Ovary (tissue), 3 donors: ENCODE measurements at regions not wholly inside any gene's neighbourhood (a gene's known extent, or its start where the extent isn't known, plus 50 kb on each side); places are given as distances from the start of the nearest gene placed in this dataset.

Experiments used
- EP300 ChIP-seq: sonication (generic); formaldehyde crosslinking; IDR thresholded peaks from one replicate; pipeline ENCODE4 v1.6.1; 2017; ENCODE audit warnings: antibody characterized with exemption
- POLR2A ChIP-seq: fragments of 450-650 bp; IDR thresholded peaks from one replicate; pipeline ENCODE4 v1.6.1; 2017; ENCODE audit warnings: antibody characterized with exemption, mild to moderate bottlenecking, moderate library complexity
- TF ChIP-seq, protein P1 (sequence below), 3 donors: fragments of 450-650 bp in 2 of 3; fragments of 200-600 bp in 1 of 3; IDR thresholded peaks; one replicate each; pipeline versions ENCODE4 v1.5.1 to v1.8.0; 2016 to 2022; ENCODE audit warnings: antibody characterized with exemption in 3 of 3, mild to moderate bottlenecking in 1 of 3
- donor health status: DM: no; HTN: no; CAD: no.

DNA sequence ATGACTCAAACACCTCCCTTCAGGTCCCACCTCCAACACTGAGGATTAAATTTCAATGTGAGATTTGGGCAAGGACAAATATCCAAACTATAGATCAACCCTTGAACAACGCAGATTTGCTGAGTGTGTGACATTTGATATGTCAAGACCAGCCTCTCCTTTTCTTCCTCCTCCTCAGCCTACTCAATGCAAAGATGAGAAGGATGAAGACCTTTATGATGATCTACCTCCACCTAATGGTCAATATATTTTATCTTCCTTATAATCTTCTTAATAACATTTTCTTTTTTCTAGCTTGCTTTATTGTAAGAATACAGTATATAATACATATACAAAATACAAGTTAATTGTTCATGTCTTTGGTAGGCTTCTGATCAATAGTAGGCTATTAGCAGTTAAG lies 67.5 kb upstream of the MPPED2 start:
- TF ChIP-seq POLR2A (no peak), EP300 (no peak)
- TF ChIP-seq, protein P1, sequence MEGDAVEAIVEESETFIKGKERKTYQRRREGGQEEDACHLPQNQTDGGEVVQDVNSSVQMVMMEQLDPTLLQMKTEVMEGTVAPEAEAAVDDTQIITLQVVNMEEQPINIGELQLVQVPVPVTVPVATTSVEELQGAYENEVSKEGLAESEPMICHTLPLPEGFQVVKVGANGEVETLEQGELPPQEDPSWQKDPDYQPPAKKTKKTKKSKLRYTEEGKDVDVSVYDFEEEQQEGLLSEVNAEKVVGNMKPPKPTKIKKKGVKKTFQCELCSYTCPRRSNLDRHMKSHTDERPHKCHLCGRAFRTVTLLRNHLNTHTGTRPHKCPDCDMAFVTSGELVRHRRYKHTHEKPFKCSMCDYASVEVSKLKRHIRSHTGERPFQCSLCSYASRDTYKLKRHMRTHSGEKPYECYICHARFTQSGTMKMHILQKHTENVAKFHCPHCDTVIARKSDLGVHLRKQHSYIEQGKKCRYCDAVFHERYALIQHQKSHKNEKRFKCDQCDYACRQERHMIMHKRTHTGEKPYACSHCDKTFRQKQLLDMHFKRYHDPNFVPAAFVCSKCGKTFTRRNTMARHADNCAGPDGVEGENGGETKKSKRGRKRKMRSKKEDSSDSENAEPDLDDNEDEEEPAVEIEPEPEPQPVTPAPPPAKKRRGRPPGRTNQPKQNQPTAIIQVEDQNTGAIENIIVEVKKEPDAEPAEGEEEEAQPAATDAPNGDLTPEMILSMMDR (IDR thresholded peaks at IDR 0.05) = no peak
